K562 (cell line): ENCODE measurements at regions not wholly inside any gene's neighbourhood (a gene's known extent, or its start where the extent isn't known, plus 50 kb on each side); places are given as distances from the start of the nearest gene placed in this dataset.

Source experiments
- ATAC-seq: fragments of 200-7000 bp; cut with Tn5 transposase; 3 replicates; pipeline ENCODE4 v1.9.1; 2020; ENCODE audit warnings: moderate library complexity
- BruUV-seq: library from RNA; stranded (reverse); fragments of 400-500 nt; replicated peaks from 2 replicates; lab custom pipeline; 2021; lab: Mats Ljungman, UMichigan
- CTCF ChIA-PET: fragments of 300-600 bp; formaldehyde crosslinking; extraction: SDS; loops from one replicate; lab custom pipeline; 2021; ENCODE audit warnings: low intra/inter-chr PET ratio; lab: Yijun Ruan, JAX
- POLR2A ChIA-PET: fragments of 300-600, 350-650 bp; sonication (Branson Sonifier 250); formaldehyde crosslinking; extraction: SDS; loops from one replicate; lab custom pipeline; 2021; ENCODE audit warnings: antibody characterized with exemption, inconsistent platforms; lab: Yijun Ruan, JAX
- DNase-seq, 4 experiments: peaks; one replicate each; pipeline versions ENCODE4 v3.0.0 to v3.0.0-alpha.2; 2011 to 2018; ENCODE audit warnings: low spot score in 3 of 4, mixed read lengths in 3 of 4; ENCODE audit errors: extremely low read depth in 1 of 4
- FAIRE-seq: peaks from 2 replicates; lab custom pipeline; 2011; peaks lifted over from hg19 to GRCh38; lab: Jason Lieb, UNC
- H2AFZ ChIP-seq: 2 replicates; pipeline ENCODE4 v1.6.0; 2011; ENCODE audit warnings: low read depth, low read length, control low read depth, inconsistent platforms
- H3K27ac ChIP-seq: fragments of 200-600 bp; 3 replicates; pipeline ENCODE4 v1.8.0; 2011; ENCODE audit warnings: low read depth, mild to moderate bottlenecking, control low read depth, inconsistent platforms, low read length, moderate library complexity, mixed read lengths; ENCODE audit errors: extremely low read depth
- H3K27me3 ChIP-seq, 2 experiments: fragments of 300-600 bp in 1 of 2; 2 replicates in 1 of 2; 3 replicates in 1 of 2; pipeline versions ENCODE4 v1.6.0 to v1.8.0; 2011; ENCODE audit warnings: inconsistent platforms in 2 of 2, low read length in 2 of 2, mild to moderate bottlenecking in 1 of 2, mixed read lengths in 1 of 2, moderate library complexity in 1 of 2; ENCODE audit not compliant: control insufficient read depth in 2 of 2, insufficient read depth in 2 of 2
- H3K36me3 ChIP-seq: fragments of 300-600 bp; 3 replicates; pipeline ENCODE4 v1.8.0; 2011; ENCODE audit warnings: mild to moderate bottlenecking, low read length, inconsistent platforms; ENCODE audit not compliant: control insufficient read depth, insufficient read depth
- H3K4me1 ChIP-seq, 2 experiments: fragments of 200-600 bp in 1 of 2; replicated peaks in 1 of 2; 2 replicates in 1 of 2; 3 replicates in 1 of 2; pipeline versions ENCODE4 v1.5.1 to v1.8.0; 2011; ENCODE audit warnings: inconsistent platforms in 2 of 2, low read length in 2 of 2, mild to moderate bottlenecking in 1 of 2, mixed read lengths in 1 of 2, moderate library complexity in 1 of 2; ENCODE audit not compliant: control insufficient read depth in 2 of 2, insufficient read depth in 2 of 2
- H3K4me2 ChIP-seq: 2 replicates; pipeline ENCODE4 v1.6.1; 2011; ENCODE audit warnings: low read length, control low read depth, inconsistent platforms, mixed read lengths; ENCODE audit not compliant: insufficient read depth
- H3K4me3 ChIP-seq: fragments of 200-600 bp; sonication (generic), shearing (Covaris generic); 2 replicates; pipeline ENCODE4 v1.5.1; 2016; ENCODE audit warnings: control low read depth, inconsistent platforms
- H3K79me2 ChIP-seq: fragments of 200-600 bp; 3 replicates; pipeline ENCODE4 v1.8.0; 2011; ENCODE audit warnings: low read length, inconsistent platforms; ENCODE audit not compliant: control insufficient read depth, insufficient read depth
- H3K9ac ChIP-seq, 2 experiments: 2 replicates each; pipeline versions ENCODE4 v1.6.0 to v1.6.1; 2011; ENCODE audit warnings: low read depth in 2 of 2, low read length in 2 of 2, control low read depth in 1 of 2, inconsistent platforms in 1 of 2, mild to moderate bottlenecking in 1 of 2, mixed read lengths in 1 of 2; ENCODE audit not compliant: insufficient read depth in 1 of 2
- H3K9me1 ChIP-seq: one replicate; pipeline ENCODE4 v1.6.0; 2011; ENCODE audit warnings: inconsistent platforms, mild to moderate bottlenecking, low read length, moderate library complexity; ENCODE audit not compliant: control insufficient read depth, insufficient read depth
- H3K9me3 ChIP-seq: replicated peaks from 2 replicates; pipeline ENCODE4 v1.5.1; 2011; ENCODE audit warnings: low read depth, low read length, inconsistent platforms; ENCODE audit not compliant: control insufficient read depth, insufficient read depth
- H4K20me1 ChIP-seq: replicated peaks from 2 replicates; pipeline ENCODE4 v1.6.1; 2011; ENCODE audit warnings: low read length, inconsistent platforms, mixed read lengths; ENCODE audit not compliant: control insufficient read depth, insufficient read depth
- ARHGAP35 ChIP-seq: fragments of 450-650 bp; IDR thresholded peaks from 2 replicates; pipeline ENCODE4 v1.6.1; 2018; ENCODE audit not compliant: partially characterized antibody
- CEBPZ ChIP-seq: fragments of 150-350 bp; IDR thresholded peaks from 2 replicates; pipeline ENCODE4 v1.6.1; 2014; ENCODE audit warnings: low read depth, mild to moderate bottlenecking, low read length, borderline replicate concordance
- HMGXB4 ChIP-seq: sonication (generic); formaldehyde crosslinking; IDR thresholded peaks from 2 replicates; pipeline ENCODE4 v1.8.1; 2023; ENCODE audit warnings: mild to moderate bottlenecking, missing genetic modification reagents
- PATZ1 ChIP-seq: fragments of 250-450 bp; sonication (Bioruptor Pico); IDR thresholded peaks from 2 replicates; pipeline ENCODE4 v1.5.0; 2020; ENCODE audit warnings: mild to moderate bottlenecking, borderline replicate concordance
- POLR2B ChIP-seq: fragments of 450-650 bp; IDR thresholded peaks from 2 replicates; pipeline ENCODE4 v1.6.1; 2018; ENCODE audit warnings: low read depth; ENCODE audit not compliant: partially characterized antibody
- RHOXF2B ChIP-seq: fragments of 250-450 bp; sonication (Bioruptor Pico); conservative IDR thresholded peaks from 2 replicates; pipeline ENCODE4 v1.5.1; 2021
- SMARCA5 ChIP-seq: fragments of 450-650 bp; IDR thresholded peaks from 2 replicates; pipeline ENCODE4 v1.6.1; 2016
- SMARCC2 ChIP-seq: fragments of 450-650 bp; IDR thresholded peaks from 2 replicates; pipeline ENCODE4 v1.6.1; 2017; ENCODE audit warnings: antibody characterized with exemption, moderate library complexity, mild to moderate bottlenecking, low read depth
- SNIP1 ChIP-seq: fragments of 450-650 bp; IDR thresholded peaks from 2 replicates; pipeline ENCODE4 v1.7.1; 2017; ENCODE audit warnings: low read depth, mild to moderate bottlenecking
- THAP12 ChIP-seq: fragments of 250-450 bp; sonication (Bioruptor Pico); IDR thresholded peaks from 2 replicates; pipeline ENCODE4 v1.9.0; 2021; ENCODE audit warnings: mild to moderate bottlenecking, inconsistent platforms
- THAP7 ChIP-seq: fragments of 250-450 bp; sonication (Bioruptor Pico); IDR thresholded peaks from 2 replicates; pipeline ENCODE4 v1.5.0; 2021
- U2AF1 ChIP-seq: fragments of 200-400 bp; formaldehyde crosslinking; optimal IDR thresholded peaks from 2 replicates; pipeline ENCODE3; 2017; ENCODE audit warnings: mild to moderate bottlenecking, low read depth, low read length, moderate library complexity
- ZNF551 ChIP-seq: fragments of 250-450 bp; sonication (Bioruptor Pico); IDR thresholded peaks from 2 replicates; pipeline ENCODE4 v1.5.0; 2021; ENCODE audit warnings: mild to moderate bottlenecking, moderate library complexity
- ZNF589 ChIP-seq: fragments of 200-800 bp; sonication (Bioruptor generic); IDR thresholded peaks from 2 replicates; pipeline ENCODE4 v1.6.1; 2016; ENCODE audit warnings: low read depth, missing genetic modification characterization, missing compliant biosample characterization
- WGBS: fragments of 100-300 bp; shearing (Covaris generic); methylation state at CpG from one replicate; pipeline ENCODE4 v1.1.6; 2016; ENCODE audit warnings: low coverage, mixed read lengths; ENCODE audit not compliant: insufficient coverage; ENCODE audit errors: missing lambda C conversion rate; 5-methylcytosine and 5-hydroxymethylcytosine counted together
- in situ Hi-C: fragments of 300-500 bp; cut with MboI; formaldehyde crosslinking; loops from 4 replicates; pipeline ENCODE4 v1.15.0; 2018; ENCODE audit warnings: inconsistent platforms, mixed read lengths
- intact Hi-C: fragments of 100-400 bp; cut with micrococcal nuclease; formaldehyde crosslinking; loops from 2 replicates; pipeline ENCODE4 v1.14.2; 2022

- ChIA-PET POLR2A (no interaction called here), CTCF (no interaction called here)
- DNase-seq (no peak), FAIRE-seq (no peak), ATAC-seq (no peak)
- Histone ChIP-seq H2AFZ (no peak overlapping the region), H3K4me2 (no peak overlapping the region), H3K27me3 (peaks cover 3 to 39% of the 10 kb centered on the region in 2 experiments; a peak in 2 of 5 replicates), H3K9ac (no peak overlapping the region), H3K9me3 (no peaks in the 10 kb centered on the region), H3K4me1 (no peaks in the 10 kb centered on the region), H3K79me2 (no peaks in the 10 kb centered on the region), H4K20me1 (no peaks in the 10 kb centered on the region), H3K27ac (no peak overlapping the region), H3K9me1 (no peaks in the 10 kb centered on the region), H3K4me3 (no peak overlapping the region), H3K36me3 (no peaks in the 10 kb centered on the region)
- intact Hi-C loops: no loop called here
- 4% methylated on average over 4 of the region's 4 CpGs for WGBS
- BruUV-seq: no TSS peak
- in situ Hi-C loops: no loop called here
- TF ChIP-seq THAP12 (no peak), SMARCA5 (no peak), CEBPZ (no peak), ZNF551 (no peak), RHOXF2B (CRISPR knock-in tag) (no peak), U2AF1 (no peak), ZNF589 (no peak), SNIP1 (no peak), POLR2B (no peak), THAP7 (no peak), ARHGAP35 (no peak), SMARCC2 (no peak), HMGXB4 (CRISPR knock-in tag) (no peak), PATZ1 (CRISPR knock-in tag) (no peak)
Observed at GRCh38 chr4:151866592-151866918, 105.7 kb upstream of the GATB start.
